ENCODE measurements at regions not wholly inside any gene's neighbourhood (a gene's known extent, or its start where the extent isn't known, plus 50 kb on each side); places are given as distances from the start of the nearest gene placed in this dataset.

GRCh38 chr4:14669371-14669770, 332.9 kb upstream of the CPEB2 start:
- DNase-seq, result no peak

- DNase-seq, result no peak
These were observed 331.1 kb upstream of the CPEB2 start for GRCh38 chr4:14671146-14671545.

DNA sequence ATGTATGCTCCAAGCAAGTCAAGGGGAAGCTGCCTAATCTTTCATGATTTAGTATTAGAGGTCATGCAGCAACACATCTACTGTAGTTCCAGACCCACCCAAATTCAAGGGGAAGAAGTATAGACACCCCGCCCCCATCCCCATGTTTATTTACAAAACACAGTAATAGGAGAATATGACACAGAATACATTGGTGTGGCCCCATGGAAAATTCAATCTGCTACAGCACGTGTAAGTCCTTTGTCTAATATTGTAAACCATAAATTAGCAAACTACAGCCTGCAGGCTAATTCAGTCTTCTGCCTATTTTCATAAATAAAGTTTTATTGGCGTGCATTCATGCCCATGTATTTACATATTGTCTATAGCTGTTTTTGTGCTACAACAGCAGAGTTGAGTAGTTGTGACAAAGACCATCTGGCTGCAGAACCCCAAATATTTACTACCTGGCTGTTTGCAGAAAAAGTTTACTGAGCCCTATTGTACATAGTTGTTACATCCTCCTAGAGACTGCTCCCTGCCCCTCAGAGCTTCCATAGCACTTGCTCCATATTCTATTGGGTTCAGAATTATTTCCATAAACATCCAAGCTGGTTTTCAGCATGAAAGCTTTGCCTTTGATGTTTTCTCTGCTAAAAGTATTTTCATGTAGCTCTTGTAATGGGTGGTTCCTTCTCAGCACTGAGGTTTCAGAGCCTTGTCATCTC, 326.8 kb upstream of the CPEB2 start:
- DNase-seq, result no peak

DNA sequence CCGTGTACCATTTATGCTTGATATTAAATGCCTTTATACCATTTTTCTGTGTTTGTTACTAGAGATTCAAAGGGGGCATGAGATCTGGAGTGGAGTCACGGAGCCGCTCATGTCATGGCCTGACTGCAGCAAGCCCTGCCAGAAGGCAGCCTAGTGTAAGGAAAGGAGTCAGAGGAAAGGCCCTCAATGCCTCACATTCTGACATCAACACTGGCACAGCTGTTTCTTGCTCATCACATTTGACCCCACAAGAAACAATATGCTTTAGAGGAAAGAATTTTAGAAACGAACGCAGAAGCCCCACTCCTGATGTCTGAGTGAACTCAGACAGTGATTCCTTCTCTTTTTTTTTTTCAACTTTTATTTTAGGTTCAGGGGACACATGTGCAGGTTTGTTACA, 322.4 kb upstream of the CPEB2 start:
- no peak for DNase-seq

- DNase-seq, result no peak
These were observed 321.0 kb upstream of the CPEB2 start for GRCh38 chr4:14681330-14681729.

DNA sequence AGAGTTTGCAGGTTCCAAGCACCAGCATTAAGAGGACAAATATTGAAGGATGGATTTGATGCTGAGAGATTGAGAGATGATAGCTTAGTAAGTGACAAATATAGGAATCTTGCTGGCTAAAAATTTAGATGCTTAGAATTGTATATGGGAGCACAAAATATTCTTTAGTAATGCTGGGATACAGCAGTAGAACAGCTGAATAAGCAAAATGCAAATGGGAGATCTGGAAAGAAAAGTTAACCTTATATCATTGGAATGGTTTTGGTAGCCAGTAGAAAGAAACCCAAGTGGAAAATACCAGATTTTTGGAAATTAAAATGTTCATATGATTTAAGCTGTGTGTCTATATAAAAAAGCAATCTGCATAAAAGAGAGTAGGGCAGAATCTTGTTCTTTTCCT, 308.6 kb upstream of the CPEB2 start:
- no peak for DNase-seq

GRCh38 chr4:14695095-14695845, 307.0 kb upstream of the CPEB2 start:
- DNase-seq, result no peak

DNA sequence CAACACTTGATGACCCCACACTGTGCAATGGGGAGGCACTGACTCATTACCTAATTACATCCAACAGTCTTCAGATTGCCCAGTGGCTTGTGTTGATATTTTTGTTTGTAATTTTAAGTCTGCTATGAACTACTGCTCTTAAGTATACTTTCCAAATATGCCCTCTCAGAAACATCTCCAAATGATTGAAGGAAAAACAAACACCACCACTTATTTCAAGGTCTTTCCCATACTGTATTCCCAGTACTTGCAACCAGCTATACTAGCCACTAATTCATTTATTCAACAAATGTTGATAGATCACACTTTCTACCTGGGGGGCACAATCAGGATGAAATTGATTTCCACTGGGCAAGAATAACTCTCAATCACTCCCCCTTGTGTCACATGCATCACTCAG, 302.2 kb upstream of the CPEB2 start:
- DNase-seq, result no peak

DNA sequence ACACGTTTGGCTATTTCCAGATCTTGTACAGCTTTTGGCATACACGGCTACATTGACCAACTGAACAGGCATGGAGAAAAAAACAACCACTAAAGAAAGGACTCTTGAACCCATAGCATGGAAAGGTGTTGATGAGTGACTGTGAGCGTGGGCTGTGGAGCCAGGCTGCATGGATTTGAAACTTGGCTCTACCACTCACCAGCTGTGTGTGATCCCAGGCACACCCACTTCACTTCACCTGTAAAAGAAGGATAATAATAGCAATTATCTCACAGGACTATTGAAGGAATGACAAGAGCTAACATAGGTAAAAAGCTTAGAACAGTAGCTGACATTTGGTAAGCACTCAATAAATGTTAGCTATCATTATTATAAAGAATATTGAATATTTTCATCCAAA, 301.7 kb upstream of the CPEB2 start:
- DNase-seq, result no peak

DNA sequence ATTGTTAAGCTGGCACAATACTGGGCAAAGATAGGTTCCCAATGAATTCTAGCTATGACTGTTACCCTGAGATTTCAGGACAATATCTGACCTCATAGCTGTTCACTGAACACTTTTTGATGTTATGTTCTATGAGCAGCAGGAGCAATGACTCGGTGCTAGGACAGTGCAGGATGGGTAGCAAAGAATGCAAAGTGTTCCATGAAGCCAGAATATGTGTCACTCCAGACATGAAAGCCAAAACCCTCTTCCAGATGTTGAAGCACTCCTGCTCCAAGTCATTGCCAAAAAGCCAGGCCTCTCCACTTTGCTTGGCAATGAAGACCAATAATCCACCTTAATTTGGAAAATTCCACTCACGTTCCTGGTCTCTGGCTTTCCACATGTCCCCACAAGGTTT, 300.9 kb upstream of the CPEB2 start:
- DNase-seq, result no peak

- no peak for DNase-seq
These were observed 300.4 kb upstream of the CPEB2 start for GRCh38 chr4:14701896-14702295.

GRCh38 chr4:14708574-14708973, 293.7 kb upstream of the CPEB2 start:
- DNase-seq, result no peak

GRCh38 chr4:14711259-14711658, 291.0 kb upstream of the CPEB2 start:
- DNase-seq, result no peak

- DNase-seq, result no peak
These were observed 285.6 kb upstream of the CPEB2 start for GRCh38 chr4:14716691-14717090.

GRCh38 chr4:14719053-14719452, 283.2 kb upstream of the CPEB2 start:
- no peak for DNase-seq

DNA sequence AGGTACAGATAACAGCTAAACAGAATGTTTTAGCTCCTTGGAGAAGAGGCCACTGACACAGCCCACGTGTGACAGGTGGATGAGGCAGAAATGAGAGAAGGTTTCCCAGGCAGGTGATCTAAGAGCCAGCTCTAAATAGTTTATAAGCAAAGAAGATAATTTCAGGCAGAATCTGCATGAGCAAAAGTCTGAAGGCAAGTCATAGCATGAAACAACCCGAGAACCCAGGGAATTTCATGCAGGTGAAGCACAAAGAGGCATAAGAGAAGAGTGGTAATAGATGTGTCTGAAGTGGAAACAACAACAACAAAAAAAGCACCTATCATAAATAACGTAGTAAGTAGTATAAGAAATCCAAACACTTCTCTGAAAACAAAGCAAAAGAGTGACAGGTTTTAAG, 275.8 kb upstream of the CPEB2 start:
- no peak for DNase-seq

- no peak for DNase-seq
These were observed 275.4 kb upstream of the CPEB2 start for GRCh38 chr4:14726877-14727361.

- no peak for DNase-seq
These were observed 272.8 kb upstream of the CPEB2 start for GRCh38 chr4:14729282-14730000.

DNA sequence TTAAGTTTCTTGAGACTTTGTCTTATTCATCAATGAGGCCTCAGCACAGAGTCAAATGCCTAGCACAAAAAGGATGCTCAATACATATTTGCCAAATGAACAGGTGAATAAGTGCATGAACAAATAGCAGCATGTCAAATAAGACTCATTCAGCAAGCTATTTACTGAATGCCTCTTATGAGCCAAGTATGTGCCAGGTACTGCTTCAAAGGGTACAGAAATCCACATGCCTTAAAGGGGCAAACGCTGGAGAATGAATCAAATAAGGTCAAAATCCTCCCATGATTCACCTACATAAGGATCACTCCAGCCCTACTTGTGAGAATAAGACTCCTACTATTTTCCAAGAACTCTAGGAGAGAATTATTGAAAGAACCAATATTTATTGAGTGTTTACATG, 260.2 kb upstream of the CPEB2 start:
- DNase-seq, result no peak

GRCh38 chr4:14743172-14743571, 259.1 kb upstream of the CPEB2 start:
- DNase-seq, result no peak

GRCh38 chr4:14743601-14744000, 258.7 kb upstream of the CPEB2 start:
- no peak for DNase-seq

- DNase-seq, result no peak
These were observed 257.9 kb upstream of the CPEB2 start for GRCh38 chr4:14744346-14744745.

GRCh38 chr4:14749910-14750309, 252.4 kb upstream of the CPEB2 start:
- no peak for DNase-seq
